IgD-negative memory B cell (primary cell): ENCODE measurements at regions not wholly inside any gene's neighbourhood (a gene's known extent, or its start where the extent isn't known, plus 50 kb on each side); places are given as distances from the start of the nearest gene placed in this dataset.

Experiments used
- H3K27ac Mint-ChIP-seq, 3 donors: one replicate each; pipeline ENCODE4 v1.8.0; 2020 to 2022; ENCODE audit warnings: mild to moderate bottlenecking in 3 of 3, mixed read lengths in 3 of 3, moderate library complexity in 1 of 3
- H3K27me3 Mint-ChIP-seq: one replicate; pipeline ENCODE4 v1.8.0; 2021; ENCODE audit warnings: mixed read lengths
- H3K36me3 Mint-ChIP-seq: one replicate; pipeline ENCODE4 v1.8.0; 2020; ENCODE audit warnings: mild to moderate bottlenecking, mixed read lengths
- H3K4me1 Mint-ChIP-seq, 3 donors: one replicate each; pipeline ENCODE4 v1.8.0; 2020 to 2022; ENCODE audit warnings: mixed read lengths in 3 of 3, mild to moderate bottlenecking in 1 of 3
- H3K4me3 Mint-ChIP-seq, 4 donors: one replicate each; pipeline ENCODE4 v1.8.0; 2020 to 2022; ENCODE audit warnings: mild to moderate bottlenecking in 4 of 4, mixed read lengths in 4 of 4, moderate library complexity in 3 of 4
- H3K9me3 Mint-ChIP-seq, 3 donors: one replicate each; pipeline ENCODE4 v1.8.0; 2020 to 2021; ENCODE audit warnings: mixed read lengths in 3 of 3, mild to moderate bottlenecking in 1 of 3

GRCh38 chr4:137664046-137664387 is 131.7 kb upstream of the PCDH18 start:
- Mint-ChIP-seq H3K4me3 (no peak overlapping the region), H3K4me1 (no peaks in the 10 kb centered on the region), H3K27ac (no peak overlapping the region), H3K36me3 (no peaks in the 10 kb centered on the region), H3K9me3 (peaks cover 4 to 11% (median 6%) of the 10 kb centered on the region in 3 donors), H3K27me3 (no peaks in the 10 kb centered on the region)

- Mint-ChIP-seq H3K4me1 (no peaks in the 10 kb centered on the region), H3K36me3 (no peaks in the 10 kb centered on the region), H3K9me3 (peaks cover 4 to 11% (median 6%) of the 10 kb centered on the region in 3 donors), H3K27me3 (no peaks in the 10 kb centered on the region), H3K27ac (no peak overlapping the region), H3K4me3 (no peak overlapping the region)
These were observed 131.2 kb upstream of the PCDH18 start for GRCh38 chr4:137663251-137664045.

- Mint-ChIP-seq H3K4me3 (no peak overlapping the region), H3K9me3 (peaks cover 6 to 11% (median 6%) of the 10 kb centered on the region in 3 donors), H3K27me3 (no peaks in the 10 kb centered on the region), H3K27ac (no peak overlapping the region), H3K4me1 (no peaks in the 10 kb centered on the region), H3K36me3 (no peaks in the 10 kb centered on the region)
These were observed 129.4 kb upstream of the PCDH18 start for GRCh38 chr4:137661693-137662092.

GRCh38 chr4:137660211-137660610 is 127.9 kb upstream of the PCDH18 start:
- Mint-ChIP-seq H3K27me3 (no peaks in the 10 kb centered on the region), H3K4me3 (no peak overlapping the region), H3K27ac (no peak overlapping the region), H3K9me3 (peaks cover 3 to 11% (median 6%) of the 10 kb centered on the region in 3 donors), H3K36me3 (no peaks in the 10 kb centered on the region), H3K4me1 (no peaks in the 10 kb centered on the region)

- Mint-ChIP-seq H3K9me3 (peaks cover 2 to 11% (median 4%) of the 10 kb centered on the region in 3 donors), H3K36me3 (no peaks in the 10 kb centered on the region), H3K27ac (no peak overlapping the region), H3K27me3 (no peaks in the 10 kb centered on the region), H3K4me3 (no peak overlapping the region), H3K4me1 (no peaks in the 10 kb centered on the region)
These were observed 127.1 kb upstream of the PCDH18 start for GRCh38 chr4:137659431-137659830.

- H3K9me3 Mint-ChIP-seq, result peaks cover 0 to 4% (median 4%) of the 10 kb centered on the region in 3 donors
- H3K27me3 Mint-ChIP-seq, result no peaks in the 10 kb centered on the region
- H3K4me3 Mint-ChIP-seq, result no peak overlapping the region
- H3K27ac Mint-ChIP-seq, result no peak overlapping the region
- no peaks in the 10 kb centered on the region for H3K4me1 Mint-ChIP-seq
- H3K36me3 Mint-ChIP-seq, result no peaks in the 10 kb centered on the region
These were observed 124.4 kb upstream of the PCDH18 start for GRCh38 chr4:137656661-137657060.

GRCh38 chr4:137655302-137655701 is 123.0 kb upstream of the PCDH18 start:
- peaks cover 0 to 5% (median 0%) of the 10 kb centered on the region in 3 donors for H3K9me3 Mint-ChIP-seq
- no peaks in the 10 kb centered on the region for H3K36me3 Mint-ChIP-seq

GRCh38 chr4:137651128-137651527 is 118.8 kb upstream of the PCDH18 start:
- H3K4me3 Mint-ChIP-seq, result no peak overlapping the region
- no peaks in the 10 kb centered on the region for H3K27me3 Mint-ChIP-seq
- no peak overlapping the region for H3K27ac Mint-ChIP-seq
- H3K4me1 Mint-ChIP-seq, result no peaks in the 10 kb centered on the region
- H3K9me3 Mint-ChIP-seq, result peaks cover 0 to 2% (median 0%) of the 10 kb centered on the region in 3 donors
- H3K36me3 Mint-ChIP-seq, result no peaks in the 10 kb centered on the region

More at GRCh38 chr4:137655302-137655701, 123.0 kb upstream of the PCDH18 start:
- Mint-ChIP-seq H3K27me3 (no peaks in the 10 kb centered on the region), H3K4me1 (no peaks in the 10 kb centered on the region), H3K4me3 (no peak overlapping the region), H3K27ac (no peak overlapping the region)

- Mint-ChIP-seq H3K27ac (no peak overlapping the region), H3K36me3 (no peaks in the 10 kb centered on the region), H3K9me3 (peaks cover 0 to 2% (median 0%) of the 10 kb centered on the region in 3 donors), H3K4me3 (no peak overlapping the region), H3K4me1 (no peaks in the 10 kb centered on the region), H3K27me3 (no peaks in the 10 kb centered on the region)
These were observed 117.6 kb upstream of the PCDH18 start for GRCh38 chr4:137649711-137650450.

- Mint-ChIP-seq H3K9me3 (peaks cover 0 to 2% (median 0%) of the 10 kb centered on the region in 3 donors), H3K27me3 (no peaks in the 10 kb centered on the region), H3K4me3 (no peak overlapping the region), H3K27ac (no peak overlapping the region), H3K4me1 (no peaks in the 10 kb centered on the region), H3K36me3 (no peaks in the 10 kb centered on the region)
These were observed 116.2 kb upstream of the PCDH18 start for GRCh38 chr4:137648531-137648930.

GRCh38 chr4:137647375-137647774 is 115.1 kb upstream of the PCDH18 start:
- Mint-ChIP-seq H3K4me3 (no peak overlapping the region), H3K27me3 (no peaks in the 10 kb centered on the region), H3K9me3 (peaks cover 0 to 6% (median 5%) of the 10 kb centered on the region in 3 donors), H3K4me1 (no peaks in the 10 kb centered on the region), H3K27ac (no peak overlapping the region), H3K36me3 (no peaks in the 10 kb centered on the region)

- no peak overlapping the region for H3K4me3 Mint-ChIP-seq
- no peak overlapping the region for H3K27ac Mint-ChIP-seq
- H3K27me3 Mint-ChIP-seq, result no peaks in the 10 kb centered on the region
- H3K4me1 Mint-ChIP-seq, result no peaks in the 10 kb centered on the region
- H3K36me3 Mint-ChIP-seq, result no peaks in the 10 kb centered on the region
- peaks cover 0 to 7% (median 5%) of the 10 kb centered on the region in 3 donors for H3K9me3 Mint-ChIP-seq
These were observed 111.9 kb upstream of the PCDH18 start for GRCh38 chr4:137644201-137644600.

- H3K9me3 Mint-ChIP-seq, result peaks cover 3 to 7% (median 5%) of the 10 kb centered on the region in 3 donors
- H3K4me3 Mint-ChIP-seq, result no peak overlapping the region
- no peaks in the 10 kb centered on the region for H3K4me1 Mint-ChIP-seq
- H3K27ac Mint-ChIP-seq, result no peak overlapping the region
- no peaks in the 10 kb centered on the region for H3K36me3 Mint-ChIP-seq
- no peaks in the 10 kb centered on the region for H3K27me3 Mint-ChIP-seq
These were observed 109.2 kb upstream of the PCDH18 start for GRCh38 chr4:137641544-137641943.

GRCh38 chr4:137640838-137641158 is 108.5 kb upstream of the PCDH18 start:
- H3K4me1 Mint-ChIP-seq, result no peaks in the 10 kb centered on the region
- H3K9me3 Mint-ChIP-seq, result peaks cover 3 to 7% (median 5%) of the 10 kb centered on the region in 3 donors
- no peaks in the 10 kb centered on the region for H3K27me3 Mint-ChIP-seq
- H3K27ac Mint-ChIP-seq, result no peak overlapping the region
- no peak overlapping the region for H3K4me3 Mint-ChIP-seq
- no peaks in the 10 kb centered on the region for H3K36me3 Mint-ChIP-seq

- H3K9me3 Mint-ChIP-seq, result peaks cover 3 to 7% (median 5%) of the 10 kb centered on the region in 3 donors
- H3K27me3 Mint-ChIP-seq, result no peaks in the 10 kb centered on the region
- H3K4me3 Mint-ChIP-seq, result no peak overlapping the region
- H3K27ac Mint-ChIP-seq, result no peak overlapping the region
- H3K36me3 Mint-ChIP-seq, result no peaks in the 10 kb centered on the region
- no peaks in the 10 kb centered on the region for H3K4me1 Mint-ChIP-seq
These were observed 108.0 kb upstream of the PCDH18 start for GRCh38 chr4:137640156-137640837.
